Adipocyte (in vitro differentiated cells): ENCODE measurements at regions not wholly inside any gene's neighbourhood (a gene's known extent, or its start where the extent isn't known, plus 50 kb on each side); places are given as distances from the start of the nearest gene placed in this dataset.
"Not testable (repeated sequence)": the region's sequence is repeated elsewhere in the genome, so short reads cannot be mapped to it uniquely, and the experiment has no call there.

ENCODE experiments used
- DNase-seq: peaks from one replicate; pipeline ENCODE4 v3.0.0-alpha.2; 2015; ENCODE audit warnings: low read depth
- H3K27me3 ChIP-seq: replicated peaks from 2 replicates; pipeline ENCODE4 v1.7.0; 2013; ENCODE audit warnings: mild to moderate bottlenecking, low read length, moderate library complexity; ENCODE audit not compliant: control insufficient read depth, insufficient read depth
- H3K36me3 ChIP-seq: 2 replicates; pipeline ENCODE4 v1.7.0; 2013; ENCODE audit warnings: low read length, mild to moderate bottlenecking, moderate library complexity; ENCODE audit not compliant: control insufficient read depth, insufficient read depth, severe bottlenecking
- H3K4me1 ChIP-seq: 2 replicates; pipeline ENCODE4 v1.7.0; 2013; ENCODE audit warnings: mild to moderate bottlenecking, low read length, moderate library complexity; ENCODE audit not compliant: control insufficient read depth, insufficient read depth
- H3K4me3 ChIP-seq: 2 replicates; pipeline ENCODE4 v1.7.0; 2013; ENCODE audit warnings: mild to moderate bottlenecking, low read length, moderate library complexity
- H3K9ac ChIP-seq: 2 replicates; pipeline ENCODE4 v1.7.0; 2013; ENCODE audit warnings: mild to moderate bottlenecking, low read length, moderate library complexity
- H3K9me3 ChIP-seq: 2 replicates; pipeline ENCODE4 v1.7.0; 2013; ENCODE audit warnings: mild to moderate bottlenecking, low read length, moderate library complexity; ENCODE audit not compliant: control insufficient read depth

GRCh38 chr15:38996111-38996631, 431.6 kb upstream of the RASGRP1 start:
- H3K4me3 ChIP-seq: no peak overlapping the region
- DNase-seq: peak; percentile 67
- H3K9me3 ChIP-seq: no peaks in the 10 kb centered on the region
- H3K27me3 ChIP-seq: no peaks in the 10 kb centered on the region
- peak overlapping the region; percentile 64 for H3K9ac ChIP-seq
- H3K36me3 ChIP-seq: no peaks in the 10 kb centered on the region
- H3K4me1 ChIP-seq: peaks cover 43% of the 10 kb centered on the region

- H3K9ac ChIP-seq: no peak overlapping the region
- no peaks in the 10 kb centered on the region for H3K9me3 ChIP-seq
- DNase-seq: no peak
- no peak overlapping the region for H3K4me3 ChIP-seq
- no peaks in the 10 kb centered on the region for H3K36me3 ChIP-seq
- H3K4me1 ChIP-seq: peaks cover 32% of the 10 kb centered on the region
- H3K27me3 ChIP-seq: no peaks in the 10 kb centered on the region
Measured at GRCh38 chr15:38997841-38998240, 433.2 kb upstream of the RASGRP1 start.

- Histone ChIP-seq H3K9ac (no peak overlapping the region), H3K27me3 (no peaks in the 10 kb centered on the region), H3K4me1 (peaks cover 22% of the 10 kb centered on the region), H3K4me3 (no peak overlapping the region), H3K36me3 (no peaks in the 10 kb centered on the region), H3K9me3 (peaks cover 6% of the 10 kb centered on the region)
- no peak for DNase-seq
Measured at GRCh38 chr15:39000008-39000734, 435.6 kb upstream of the RASGRP1 start.

- Histone ChIP-seq H3K4me1 (no peaks in the 10 kb centered on the region), H3K9ac (no peak overlapping the region), H3K27me3 (no peaks in the 10 kb centered on the region), H3K36me3 (no peaks in the 10 kb centered on the region), H3K4me3 (peak overlapping the region; percentile 9), H3K9me3 (peaks cover 61% of the 10 kb centered on the region)
- DNase-seq: no peak
Measured at GRCh38 chr15:39009740-39010139, 445.1 kb upstream of the RASGRP1 start.

GRCh38 chr15:39011066-39011465, 446.5 kb upstream of the RASGRP1 start:
- not testable (repeated sequence) for DNase-seq, H3K9ac ChIP-seq, H3K36me3 ChIP-seq, H3K27me3 ChIP-seq, H3K4me1 ChIP-seq
- Histone ChIP-seq H3K4me3 (peak overlapping the region; percentile 9), H3K9me3 (peaks cover 54% of the 10 kb centered on the region)

GRCh38 chr15:39013262-39013661, 448.6 kb upstream of the RASGRP1 start:
- Histone ChIP-seq H3K4me3 (no peak overlapping the region), H3K4me1 (no peaks in the 10 kb centered on the region), H3K36me3 (no peaks in the 10 kb centered on the region), H3K9ac (no peak overlapping the region), H3K9me3 (peaks cover 39% of the 10 kb centered on the region), H3K27me3 (no peaks in the 10 kb centered on the region)
- no peak for DNase-seq

- Histone ChIP-seq H3K27me3 (no peaks in the 10 kb centered on the region), H3K9me3 (peaks cover 26% of the 10 kb centered on the region), H3K9ac (no peak overlapping the region), H3K4me3 (no peak overlapping the region), H3K36me3 (no peaks in the 10 kb centered on the region), H3K4me1 (no peaks in the 10 kb centered on the region)
- DNase-seq: no peak
Measured at GRCh38 chr15:39014682-39015081, 450.1 kb upstream of the RASGRP1 start.

- Histone ChIP-seq H3K4me1 (no peaks in the 10 kb centered on the region), H3K9ac (no peak overlapping the region), H3K36me3 (no peaks in the 10 kb centered on the region), H3K9me3 (peaks cover 9% of the 10 kb centered on the region), H3K4me3 (no peak overlapping the region), H3K27me3 (no peaks in the 10 kb centered on the region)
- no peak for DNase-seq
Measured at GRCh38 chr15:39016706-39017105, 452.1 kb upstream of the RASGRP1 start.

GRCh38 chr15:39018966-39019365, 454.4 kb upstream of the RASGRP1 start:
- Histone ChIP-seq H3K4me3 (no peak overlapping the region), H3K4me1 (peaks cover 5% of the 10 kb centered on the region), H3K9me3 (peaks cover 7% of the 10 kb centered on the region), H3K36me3 (no peaks in the 10 kb centered on the region), H3K27me3 (no peaks in the 10 kb centered on the region), H3K9ac (no peak overlapping the region)
- no peak for DNase-seq

- Histone ChIP-seq H3K9me3 (no peaks in the 10 kb centered on the region), H3K36me3 (no peaks in the 10 kb centered on the region), H3K9ac (no peak overlapping the region), H3K4me1 (peaks cover 19% of the 10 kb centered on the region), H3K27me3 (no peaks in the 10 kb centered on the region), H3K4me3 (no peak overlapping the region)
- DNase-seq: no peak
Measured at GRCh38 chr15:39021341-39021740, 456.7 kb upstream of the RASGRP1 start.

GRCh38 chr15:39022532-39023305, 458.1 kb upstream of the RASGRP1 start:
- H3K27me3 ChIP-seq: no peaks in the 10 kb centered on the region
- peaks cover 21% of the 10 kb centered on the region for H3K4me1 ChIP-seq
- no peaks in the 10 kb centered on the region for H3K36me3 ChIP-seq
- H3K9ac ChIP-seq: no peak overlapping the region
- no peaks in the 10 kb centered on the region for H3K9me3 ChIP-seq
- no peak for DNase-seq
- H3K4me3 ChIP-seq: no peak overlapping the region
